ENCODE measurements at regions not wholly inside any gene's neighbourhood (a gene's known extent, or its start where the extent isn't known, plus 50 kb on each side); places are given as distances from the start of the nearest gene placed in this dataset.

- H3K9me3 ChIP-seq (ENCODE audit: low read depth): no peaks in the 10 kb centered on the region
- no peaks in the 10 kb centered on the region for H3K36me3 ChIP-seq (replicated peaks; ENCODE audit: insufficient read depth, low read depth)
- WGBS (ENCODE audit: low lambda C conversion rate, missing lambda C conversion rate): 95% methylated on average over 3 of the region's 3 CpGs
- H3K27me3 ChIP-seq: no peaks in the 10 kb centered on the region
- H3K4me3 ChIP-seq: no peak overlapping the region
- no peak for TF ChIP-seq CTCF (IDR thresholded peaks at IDR 0.05; ENCODE audit: poor library complexity)
- no peak for TF ChIP-seq EZH2 (IDR thresholded peaks at IDR 0.05; ENCODE audit: borderline replicate concordance)
- no peak for TF ChIP-seq EZH2phosphoT487 (IDR thresholded peaks at IDR 0.05; ENCODE audit: low read depth, severe bottlenecking, unreplicated experiment)
- H3K9me2 ChIP-seq (replicated peaks; ENCODE audit: insufficient read depth): no peaks in the 10 kb centered on the region
- H3K79me2 ChIP-seq: no peaks in the 10 kb centered on the region
- H4K20me1 ChIP-seq (ENCODE audit: insufficient read depth, poor library complexity, severe bottlenecking): no peaks in the 10 kb centered on the region
- DNase-seq (ENCODE audit: low spot score): no peak
- no peak overlapping the region for H2AFZ ChIP-seq
- no peak overlapping the region for H3K27ac ChIP-seq
- no peak overlapping the region for H3K4me2 ChIP-seq
- H3K4me1 ChIP-seq (ENCODE audit: insufficient read depth): no peaks in the 10 kb centered on the region
Observed at GRCh38 chr3:105923140-105923539, 54.3 kb upstream of the CBLB start.

GRCh38 chr3:105927741-105928140, 58.9 kb upstream of the CBLB start:
- no peaks in the 10 kb centered on the region for H3K27me3 ChIP-seq
- H3K4me2 ChIP-seq: no peak overlapping the region
- no peak overlapping the region for H2AFZ ChIP-seq
- TF ChIP-seq CTCF (IDR thresholded peaks at IDR 0.05; ENCODE audit: poor library complexity): no peak
- no peak for TF ChIP-seq EZH2phosphoT487 (IDR thresholded peaks at IDR 0.05; ENCODE audit: low read depth, severe bottlenecking, unreplicated experiment)
- no peak for TF ChIP-seq EZH2 (IDR thresholded peaks at IDR 0.05; ENCODE audit: borderline replicate concordance)
- H3K36me3 ChIP-seq (replicated peaks; ENCODE audit: insufficient read depth, low read depth): no peaks in the 10 kb centered on the region
- H3K9me3 ChIP-seq (ENCODE audit: low read depth): no peaks in the 10 kb centered on the region
- no peaks in the 10 kb centered on the region for H3K4me1 ChIP-seq (ENCODE audit: insufficient read depth)
- no peak overlapping the region for H3K27ac ChIP-seq
- no peak overlapping the region for H3K4me3 ChIP-seq
- 96% methylated on average over 1 of the region's 1 CpG for WGBS (ENCODE audit: low lambda C conversion rate, missing lambda C conversion rate)
- no peaks in the 10 kb centered on the region for H4K20me1 ChIP-seq (ENCODE audit: insufficient read depth, poor library complexity, severe bottlenecking)
- H3K79me2 ChIP-seq: no peaks in the 10 kb centered on the region
- no peak for DNase-seq (ENCODE audit: low spot score)
- H3K9me2 ChIP-seq (replicated peaks; ENCODE audit: insufficient read depth): no peaks in the 10 kb centered on the region

GRCh38 chr3:105930733-105931132, 61.9 kb upstream of the CBLB start:
- H4K20me1 ChIP-seq (ENCODE audit: insufficient read depth, poor library complexity, severe bottlenecking): no peaks in the 10 kb centered on the region
- H2AFZ ChIP-seq: no peak overlapping the region
- H3K9me3 ChIP-seq (ENCODE audit: low read depth): no peaks in the 10 kb centered on the region
- no peak for DNase-seq (ENCODE audit: low spot score)
- H3K36me3 ChIP-seq (replicated peaks; ENCODE audit: insufficient read depth, low read depth): no peaks in the 10 kb centered on the region
- WGBS (ENCODE audit: low lambda C conversion rate, missing lambda C conversion rate): 78% methylated on average over 3 of the region's 3 CpGs
- H3K27me3 ChIP-seq: no peaks in the 10 kb centered on the region
- H3K4me1 ChIP-seq (ENCODE audit: insufficient read depth): no peaks in the 10 kb centered on the region
- no peaks in the 10 kb centered on the region for H3K79me2 ChIP-seq
- no peaks in the 10 kb centered on the region for H3K9me2 ChIP-seq (replicated peaks; ENCODE audit: insufficient read depth)
- no peak overlapping the region for H3K4me2 ChIP-seq
- H3K4me3 ChIP-seq: no peak overlapping the region
- TF ChIP-seq EZH2phosphoT487 (IDR thresholded peaks at IDR 0.05; ENCODE audit: low read depth, severe bottlenecking, unreplicated experiment) (no peak), EZH2 (IDR thresholded peaks at IDR 0.05; ENCODE audit: borderline replicate concordance) (no peak), CTCF (IDR thresholded peaks at IDR 0.05; ENCODE audit: poor library complexity) (no peak)
- H3K27ac ChIP-seq: no peak overlapping the region

- Histone ChIP-seq H3K36me3 (replicated peaks; ENCODE audit: insufficient read depth, low read depth) (no peaks in the 10 kb centered on the region), H3K27me3 (no peaks in the 10 kb centered on the region), H4K20me1 (ENCODE audit: insufficient read depth, poor library complexity, severe bottlenecking) (no peaks in the 10 kb centered on the region), H2AFZ (no peak overlapping the region), H3K4me2 (no peak overlapping the region), H3K4me3 (no peak overlapping the region), H3K9me3 (ENCODE audit: low read depth) (no peaks in the 10 kb centered on the region), H3K9me2 (replicated peaks; ENCODE audit: insufficient read depth) (no peaks in the 10 kb centered on the region), H3K4me1 (ENCODE audit: insufficient read depth) (no peaks in the 10 kb centered on the region), H3K79me2 (no peaks in the 10 kb centered on the region), H3K27ac (no peak overlapping the region)
- TF ChIP-seq EZH2phosphoT487 (IDR thresholded peaks at IDR 0.05; ENCODE audit: low read depth, severe bottlenecking, unreplicated experiment) (no peak), CTCF (IDR thresholded peaks at IDR 0.05; ENCODE audit: poor library complexity) (no peak), EZH2 (IDR thresholded peaks at IDR 0.05; ENCODE audit: borderline replicate concordance) (no peak)
- no peak for DNase-seq (ENCODE audit: low spot score)
- 85% methylated on average over 2 of the region's 2 CpGs for WGBS (ENCODE audit: low lambda C conversion rate, missing lambda C conversion rate)
Observed at GRCh38 chr3:105931500-105931899, 62.7 kb upstream of the CBLB start.
